CMK (cell line): ENCODE measurements at regions not wholly inside any gene's neighbourhood (a gene's known extent, or its start where the extent isn't known, plus 50 kb on each side); places are given as distances from the start of the nearest gene placed in this dataset.

Experiments used
- DNase-seq: peaks from one replicate; pipeline ENCODE4 v3.0.0-alpha.2; 2010; ENCODE audit warnings: low read depth

DNA sequence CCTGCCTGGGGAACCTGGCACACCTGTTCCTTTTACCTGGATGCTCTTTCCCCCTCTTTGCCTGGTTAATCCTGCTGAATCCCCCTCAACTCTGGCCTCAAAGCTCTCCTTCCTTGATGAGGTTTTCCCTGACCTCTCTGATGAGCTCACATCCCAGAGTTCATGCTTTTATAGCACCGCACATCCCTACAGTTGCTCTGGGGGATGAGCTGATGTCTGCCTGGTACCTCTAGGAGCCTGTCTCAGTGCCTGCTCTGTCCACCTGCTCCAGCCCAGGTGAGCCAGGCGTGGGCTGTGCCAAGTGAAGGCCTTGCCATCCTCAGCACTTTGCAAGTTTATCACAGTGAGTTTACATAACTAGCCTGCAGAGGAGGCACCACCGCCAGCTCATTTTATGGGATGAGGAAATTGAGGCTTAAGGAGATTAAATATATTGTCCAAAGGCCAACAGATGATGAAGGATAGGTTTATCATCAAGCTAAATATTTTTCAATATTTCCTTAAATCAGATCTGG lies 58.6 kb upstream of the TMPRSS2 start:
- DNase-seq: no peak

DNA sequence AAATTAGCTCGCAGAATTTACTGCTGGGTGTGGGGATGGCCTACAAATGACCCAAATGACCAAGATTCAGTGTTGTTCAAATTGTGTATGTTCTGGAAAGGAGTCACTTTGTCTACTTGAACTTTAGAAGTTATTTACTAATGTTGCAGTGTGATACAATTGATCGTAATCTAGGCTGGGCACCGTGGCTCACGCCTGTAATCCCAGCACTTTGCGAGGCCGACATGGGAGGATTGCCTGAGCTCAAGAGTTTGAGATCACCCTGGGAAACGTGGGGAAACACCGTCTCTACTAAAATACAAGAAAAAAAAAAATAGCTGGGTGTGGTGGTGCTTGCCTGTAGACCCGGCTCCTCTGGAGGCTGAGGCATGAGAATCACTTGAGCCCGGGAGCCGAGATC lies 57.6 kb upstream of the TMPRSS2 start:
- no peak for DNase-seq

DNA sequence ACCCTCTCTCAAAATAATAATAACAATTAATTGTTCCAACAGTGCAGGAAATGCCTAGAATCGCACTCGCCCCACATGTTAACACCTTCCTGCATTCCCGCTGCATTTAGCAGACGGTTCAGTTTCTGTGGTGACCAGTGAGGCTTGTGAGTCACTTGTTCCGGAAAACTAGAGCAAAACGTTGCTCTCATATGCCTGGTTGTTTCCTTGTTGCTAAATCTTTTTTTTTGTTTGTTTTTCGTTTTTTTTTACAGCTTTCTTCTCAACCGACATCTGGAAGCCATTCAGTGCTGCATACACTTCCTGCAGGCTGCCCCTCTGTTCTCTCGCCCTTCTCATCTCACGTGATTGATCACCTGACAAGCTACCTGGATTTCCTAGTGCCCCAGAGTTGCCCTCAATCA lies 56.9 kb upstream of the TMPRSS2 start:
- DNase-seq: no peak

DNA sequence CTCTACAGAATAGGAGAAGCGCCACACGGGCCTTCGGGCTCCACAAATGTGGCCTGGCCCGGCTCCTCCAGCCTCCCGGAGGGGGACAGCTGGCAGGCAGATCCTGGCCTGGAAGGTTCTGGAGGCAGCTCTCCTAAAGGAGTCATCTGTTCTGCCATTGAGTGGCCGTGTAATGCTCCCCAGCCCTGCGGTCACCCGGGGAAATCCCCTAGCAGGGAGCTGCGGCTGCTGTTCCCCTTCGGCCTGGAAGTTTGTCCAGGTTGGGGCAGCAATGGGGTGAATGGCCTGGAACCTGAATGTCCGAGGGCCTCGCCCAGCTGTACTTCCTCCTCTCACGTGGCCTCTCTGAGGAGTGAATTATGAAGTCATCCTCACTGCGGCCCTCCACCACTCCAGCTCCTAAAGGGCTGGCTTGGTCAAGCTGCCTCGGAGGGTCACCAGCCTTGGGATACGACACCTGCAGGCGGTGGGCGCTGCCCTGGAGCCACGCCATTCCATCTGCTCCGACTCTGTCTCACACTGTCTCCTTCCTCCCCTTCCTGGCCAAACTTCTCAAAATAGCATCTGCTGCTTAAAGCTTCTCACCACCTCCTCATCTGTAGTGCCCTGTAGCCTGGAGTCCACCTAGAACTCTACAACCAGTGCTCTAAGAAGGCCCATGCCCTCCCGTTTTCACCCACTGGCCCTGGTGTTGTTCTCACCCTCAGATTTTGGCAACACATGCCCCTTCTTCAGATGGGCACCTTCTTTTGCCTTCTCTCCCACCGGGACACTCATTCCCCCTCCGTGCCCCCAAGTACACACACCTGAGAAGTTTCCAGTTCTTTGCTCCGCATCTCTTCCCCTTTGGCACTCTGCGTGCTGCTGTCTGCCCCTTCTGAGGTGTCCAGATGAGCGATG lies 54.4 kb upstream of the TMPRSS2 start:
- no peak for DNase-seq

- DNase-seq: no peak
Measured at GRCh38 chr21:41561701-41562100, 53.7 kb upstream of the TMPRSS2 start.

- no peak for DNase-seq
Measured at GRCh38 chr21:41560661-41561158, 52.8 kb upstream of the TMPRSS2 start.

- DNase-seq: no peak
Measured at GRCh38 chr21:41559658-41560631, 52.0 kb upstream of the TMPRSS2 start.

- DNase-seq: no peak
Measured at GRCh38 chr21:41558842-41559241, 50.9 kb upstream of the TMPRSS2 start.

DNA sequence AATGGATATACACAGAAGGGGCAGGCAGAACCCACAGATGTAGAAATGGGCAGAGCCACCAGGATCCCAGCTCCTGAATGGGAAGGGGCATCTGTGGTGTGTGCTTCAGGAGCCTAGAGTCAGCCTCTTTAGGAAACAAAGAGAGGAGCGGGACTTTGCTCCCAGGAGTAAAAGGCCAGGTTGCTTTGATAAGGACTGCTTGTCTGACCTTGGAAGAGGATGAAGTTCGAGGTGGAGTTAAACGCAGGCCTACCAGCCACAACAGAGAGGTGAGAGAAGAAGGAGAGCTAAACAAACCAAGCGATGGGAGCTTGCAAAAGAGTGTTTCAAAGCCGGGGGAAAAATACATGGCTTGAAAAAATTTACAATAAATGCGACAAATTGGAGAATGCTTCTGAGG lies 49.9 kb upstream of the TMPRSS2 start:
- no peak for DNase-seq
